SH-SY5Y (cell line): ENCODE measurements at regions not wholly inside any gene's neighbourhood (a gene's known extent, or its start where the extent isn't known, plus 50 kb on each side); places are given as distances from the start of the nearest gene placed in this dataset.

Experiments
- GATA2 ChIP-seq: IDR thresholded peaks from 2 replicates; pipeline ENCODE4 v1.6.1; 2011; ENCODE audit warnings: mild to moderate bottlenecking, low read depth, low read length
- GATA3 ChIP-seq: IDR thresholded peaks from 2 replicates; pipeline ENCODE4 v1.6.1; 2011; ENCODE audit warnings: low read depth, mild to moderate bottlenecking, low read length, moderate library complexity

GRCh38 chr6:43859213-43859612 lies 89.2 kb downstream of the VEGFA start:
- TF ChIP-seq GATA3 (no peak), GATA2 (no peak)
